Panc1 (cell line): ENCODE measurements at regions not wholly inside any gene's neighbourhood (a gene's known extent, or its start where the extent isn't known, plus 50 kb on each side); places are given as distances from the start of the nearest gene placed in this dataset.

Experiments
- ATAC-seq: fragments of 200-7000 bp; cut with Tn5 transposase; 2 replicates; pipeline ENCODE4 v1.9.1; 2020; ENCODE audit warnings: mild to moderate bottlenecking, moderate library complexity
- BruUV-seq: library from RNA; stranded (reverse); fragments of 400-500 nt; replicated peaks from 2 replicates; lab custom pipeline; 2021; lab: Mats Ljungman, UMichigan
- CTCF ChIA-PET: fragments of 300-600 bp; sonication (Branson Sonifier 250); formaldehyde crosslinking; loops from one replicate; lab custom pipeline; 2022; ENCODE audit warnings: antibody characterized with exemption; lab: Charles Lee
- POLR2A ChIA-PET: fragments of 300-600 bp; sonication (Branson Sonifier 250); formaldehyde crosslinking; loops from one replicate; lab custom pipeline; 2022; ENCODE audit warnings: antibody characterized with exemption; lab: Charles Lee
- DNase-seq: peaks from one replicate; pipeline ENCODE4 v3.0.0-alpha.2; 2010; ENCODE audit warnings: low read depth, low spot score
- H3K27ac ChIP-seq: 2 replicates; pipeline ENCODE4 v1.5.1; 2011; ENCODE audit warnings: mild to moderate bottlenecking, low read length, inconsistent platforms
- H3K27me3 ChIP-seq: fragments of 200-500 bp; sonication (Bioruptor generic); 2 replicates; pipeline ENCODE4 v1.6.0; 2014; ENCODE audit warnings: low read length, inconsistent platforms; ENCODE audit not compliant: control insufficient read depth, insufficient read depth
- H3K36me3 ChIP-seq: fragments of 200-500 bp; sonication (Bioruptor generic); 2 replicates; pipeline ENCODE4 v1.5.1; 2014; ENCODE audit warnings: inconsistent platforms, mild to moderate bottlenecking, low read length, moderate library complexity; ENCODE audit not compliant: control insufficient read depth, insufficient read depth
- H3K4me1 ChIP-seq: 2 replicates; pipeline ENCODE4 v1.5.1; 2011; ENCODE audit warnings: inconsistent platforms, mild to moderate bottlenecking, low read length, moderate library complexity; ENCODE audit not compliant: control insufficient read depth, insufficient read depth
- H3K4me3 ChIP-seq, 2 experiments: 2 replicates each; pipeline ENCODE4 v1.5.1; 2011 to 2012; ENCODE audit warnings: low read depth in 2 of 2, low read length in 2 of 2, mild to moderate bottlenecking in 2 of 2, inconsistent platforms in 1 of 2, moderate library complexity in 1 of 2
- H3K9me3 ChIP-seq: fragments of 200-500 bp; sonication (Bioruptor generic); 2 replicates; pipeline ENCODE4 v1.5.1; 2014; ENCODE audit warnings: low read depth, mild to moderate bottlenecking, inconsistent platforms, low read length, moderate library complexity; ENCODE audit not compliant: control insufficient read depth, insufficient read depth
- CTCF ChIP-seq: fragments of 450-650 bp; IDR thresholded peaks from 2 replicates; pipeline ENCODE4 v1.5.1; 2017; ENCODE audit warnings: mild to moderate bottlenecking
- POLR2AphosphoS5 ChIP-seq: IDR thresholded peaks from 2 replicates; pipeline ENCODE4 v1.6.1; 2012; ENCODE audit warnings: mild to moderate bottlenecking, low read depth, low read length, moderate library complexity
- SIN3A ChIP-seq: IDR thresholded peaks from 2 replicates; pipeline ENCODE4 v1.6.1; 2012; ENCODE audit warnings: low read depth, mild to moderate bottlenecking, low read length, moderate library complexity, borderline replicate concordance; ENCODE audit not compliant: insufficient read depth
- TCF7L2 ChIP-seq: IDR thresholded peaks from 2 replicates; pipeline ENCODE4 v1.6.1; 2011; ENCODE audit warnings: mild to moderate bottlenecking, low read depth, low read length, inconsistent platforms
- in situ Hi-C: cut with HindIII; loops from 2 replicates; pipeline ENCODE4 v1.10.0; 2016; ENCODE audit warnings: low sequenced_read_pairs, low pct_unique_long_range_greater_than_20kb
- intact Hi-C: fragments of 100-400 bp; cut with micrococcal nuclease; formaldehyde crosslinking; loops from one replicate; pipeline ENCODE4 v1.10.0; 2022; ENCODE audit not compliant: unreplicated experiment
- TF ChIP-seq, protein P1 (sequence below), 2 experiments: IDR thresholded peaks; 2 replicates each; pipeline ENCODE4 v1.6.1; 2011 to 2012; ENCODE audit warnings: low read depth in 2 of 2, control low read depth in 1 of 2, low read length in 1 of 2, mild to moderate bottlenecking in 1 of 2, moderate library complexity in 1 of 2; ENCODE audit not compliant: insufficient read depth in 1 of 2

GRCh38 chr13:99873141-99873540 is 98.4 kb downstream of the ZIC5 start:
- CTCF ChIA-PET, result no interaction called here
- POLR2A ChIA-PET, result no interaction called here
- Histone ChIP-seq H3K4me3 (no peak overlapping the region), H3K9me3 (no peaks in the 10 kb centered on the region), H3K4me1 (no peaks in the 10 kb centered on the region), H3K27ac (no peak overlapping the region), H3K27me3 (no peaks in the 10 kb centered on the region), H3K36me3 (no peaks in the 10 kb centered on the region; the same call in 1 of the 2 replicates)
- no TSS peak for BruUV-seq
- TF ChIP-seq SIN3A, result no peak
- TF ChIP-seq, protein P1, sequence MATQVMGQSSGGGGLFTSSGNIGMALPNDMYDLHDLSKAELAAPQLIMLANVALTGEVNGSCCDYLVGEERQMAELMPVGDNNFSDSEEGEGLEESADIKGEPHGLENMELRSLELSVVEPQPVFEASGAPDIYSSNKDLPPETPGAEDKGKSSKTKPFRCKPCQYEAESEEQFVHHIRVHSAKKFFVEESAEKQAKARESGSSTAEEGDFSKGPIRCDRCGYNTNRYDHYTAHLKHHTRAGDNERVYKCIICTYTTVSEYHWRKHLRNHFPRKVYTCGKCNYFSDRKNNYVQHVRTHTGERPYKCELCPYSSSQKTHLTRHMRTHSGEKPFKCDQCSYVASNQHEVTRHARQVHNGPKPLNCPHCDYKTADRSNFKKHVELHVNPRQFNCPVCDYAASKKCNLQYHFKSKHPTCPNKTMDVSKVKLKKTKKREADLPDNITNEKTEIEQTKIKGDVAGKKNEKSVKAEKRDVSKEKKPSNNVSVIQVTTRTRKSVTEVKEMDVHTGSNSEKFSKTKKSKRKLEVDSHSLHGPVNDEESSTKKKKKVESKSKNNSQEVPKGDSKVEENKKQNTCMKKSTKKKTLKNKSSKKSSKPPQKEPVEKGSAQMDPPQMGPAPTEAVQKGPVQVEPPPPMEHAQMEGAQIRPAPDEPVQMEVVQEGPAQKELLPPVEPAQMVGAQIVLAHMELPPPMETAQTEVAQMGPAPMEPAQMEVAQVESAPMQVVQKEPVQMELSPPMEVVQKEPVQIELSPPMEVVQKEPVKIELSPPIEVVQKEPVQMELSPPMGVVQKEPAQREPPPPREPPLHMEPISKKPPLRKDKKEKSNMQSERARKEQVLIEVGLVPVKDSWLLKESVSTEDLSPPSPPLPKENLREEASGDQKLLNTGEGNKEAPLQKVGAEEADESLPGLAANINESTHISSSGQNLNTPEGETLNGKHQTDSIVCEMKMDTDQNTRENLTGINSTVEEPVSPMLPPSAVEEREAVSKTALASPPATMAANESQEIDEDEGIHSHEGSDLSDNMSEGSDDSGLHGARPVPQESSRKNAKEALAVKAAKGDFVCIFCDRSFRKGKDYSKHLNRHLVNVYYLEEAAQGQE (IDR thresholded peaks at IDR 0.05; ENCODE audit: insufficient read depth in 1 of 2, low read depth in 2 of 2, low read length in 1 of 2), result no peak
- no peak for TF ChIP-seq POLR2AphosphoS5
- no peak for TF ChIP-seq TCF7L2
- TF ChIP-seq CTCF, result no peak
- no peak for ATAC-seq
- in situ Hi-C loops, result no loop called here
- no peak for DNase-seq
- intact Hi-C loops, result no loop called here

DNA sequence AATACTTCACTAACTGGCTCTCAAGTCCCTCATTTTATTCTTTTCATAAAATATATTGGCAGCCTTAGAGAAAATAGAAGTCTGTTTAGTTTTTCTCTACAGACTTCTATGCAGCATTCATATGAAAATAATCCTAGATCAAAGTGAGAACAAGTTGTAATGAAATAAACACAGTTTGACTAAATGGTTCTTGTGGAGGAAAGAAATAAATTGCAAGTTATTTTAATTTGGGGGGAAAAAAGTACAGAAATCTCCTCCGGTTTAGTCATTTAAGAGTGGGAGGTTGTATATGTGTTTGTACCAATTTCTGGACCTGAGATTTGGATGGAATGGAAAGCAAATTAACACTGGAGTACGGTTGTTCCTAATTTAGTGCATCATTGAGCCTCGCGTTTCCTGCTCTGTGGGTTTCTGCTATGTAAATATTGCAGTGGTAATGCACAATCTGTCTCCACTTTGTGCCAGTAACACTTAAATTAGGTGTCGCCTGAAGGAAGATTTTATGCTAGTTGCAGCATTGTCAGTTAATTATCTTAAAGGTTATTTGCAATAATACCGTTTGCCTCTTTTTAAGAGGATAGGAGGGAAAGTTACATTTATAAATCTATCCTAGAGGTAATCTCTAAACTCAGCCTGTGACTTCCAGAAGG is 100.2 kb downstream of the ZIC5 start:
- CTCF ChIA-PET, result no interaction called here
- no peak overlapping the region for H3K27ac ChIP-seq
- DNase-seq (no peak), ATAC-seq (no peak)
- no peaks in the 10 kb centered on the region for H3K27me3 ChIP-seq
- H3K9me3 ChIP-seq, result no peaks in the 10 kb centered on the region
- no TSS peak for BruUV-seq
- in situ Hi-C loops, result no loop called here
- no peaks in the 10 kb centered on the region for H3K4me1 ChIP-seq
- no peak for TF ChIP-seq POLR2AphosphoS5
- no peak for TF ChIP-seq TCF7L2
- no peak for TF ChIP-seq CTCF
- no peak for TF ChIP-seq SIN3A
- TF ChIP-seq, protein P1 (IDR thresholded peaks at IDR 0.05; ENCODE audit: insufficient read depth in 1 of 2, low read depth in 2 of 2, low read length in 1 of 2), result no peak
- intact Hi-C loops, result no loop called here
- no peaks in the 10 kb centered on the region; the same call in 1 of the 2 replicates for H3K36me3 ChIP-seq
- POLR2A ChIA-PET, result no interaction called here
- no peak overlapping the region for H3K4me3 ChIP-seq
